ENCODE measurements at regions not wholly inside any gene's neighbourhood (a gene's known extent, or its start where the extent isn't known, plus 50 kb on each side); places are given as distances from the start of the nearest gene placed in this dataset.

DNA sequence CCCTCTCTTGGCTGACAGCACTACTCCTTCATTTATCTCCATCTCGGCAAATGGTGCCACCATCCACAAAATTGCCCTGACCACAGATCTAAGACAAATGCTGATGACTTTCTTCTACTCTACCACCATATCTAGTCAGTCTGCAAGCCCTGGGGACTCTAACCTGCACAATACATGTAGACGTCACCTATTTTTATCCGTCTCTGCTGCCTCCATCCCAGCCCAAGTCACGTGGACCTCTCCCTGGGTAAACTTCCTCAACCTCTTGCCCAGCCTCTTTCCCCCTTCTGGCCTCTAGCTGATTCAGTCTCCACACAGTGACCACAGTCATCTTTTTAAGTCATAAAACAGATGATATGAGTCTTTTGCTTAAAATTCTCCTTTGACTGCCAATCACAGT lies 1203.0 kb downstream of the AACS start:
- H3K27ac ChIP-seq = no peak overlapping the region
- H3K27me3 ChIP-seq (ENCODE audit: insufficient read depth, low read depth) = no peaks in the 10 kb centered on the region
- TF ChIP-seq, protein P1, sequence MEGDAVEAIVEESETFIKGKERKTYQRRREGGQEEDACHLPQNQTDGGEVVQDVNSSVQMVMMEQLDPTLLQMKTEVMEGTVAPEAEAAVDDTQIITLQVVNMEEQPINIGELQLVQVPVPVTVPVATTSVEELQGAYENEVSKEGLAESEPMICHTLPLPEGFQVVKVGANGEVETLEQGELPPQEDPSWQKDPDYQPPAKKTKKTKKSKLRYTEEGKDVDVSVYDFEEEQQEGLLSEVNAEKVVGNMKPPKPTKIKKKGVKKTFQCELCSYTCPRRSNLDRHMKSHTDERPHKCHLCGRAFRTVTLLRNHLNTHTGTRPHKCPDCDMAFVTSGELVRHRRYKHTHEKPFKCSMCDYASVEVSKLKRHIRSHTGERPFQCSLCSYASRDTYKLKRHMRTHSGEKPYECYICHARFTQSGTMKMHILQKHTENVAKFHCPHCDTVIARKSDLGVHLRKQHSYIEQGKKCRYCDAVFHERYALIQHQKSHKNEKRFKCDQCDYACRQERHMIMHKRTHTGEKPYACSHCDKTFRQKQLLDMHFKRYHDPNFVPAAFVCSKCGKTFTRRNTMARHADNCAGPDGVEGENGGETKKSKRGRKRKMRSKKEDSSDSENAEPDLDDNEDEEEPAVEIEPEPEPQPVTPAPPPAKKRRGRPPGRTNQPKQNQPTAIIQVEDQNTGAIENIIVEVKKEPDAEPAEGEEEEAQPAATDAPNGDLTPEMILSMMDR (conservative IDR thresholded peaks at IDR 0.05) = no peak
- no peak for TF ChIP-seq EZH2 (IDR thresholded peaks at IDR 0.05; ENCODE audit: low read depth)
- no peaks in the 10 kb centered on the region for H3F3A ChIP-seq (ENCODE audit: insufficient read depth, low read depth)
- H3K9me2 ChIP-seq (ENCODE audit: insufficient read depth) = no peaks in the 10 kb centered on the region
- H2AFZ ChIP-seq = no peak overlapping the region
- intact Hi-C loops (cut with micrococcal nuclease; ENCODE audit: unreplicated experiment) = no loop called here
- H4K20me1 ChIP-seq (ENCODE audit: insufficient read depth) = no peaks in the 10 kb centered on the region
- H3K4me1 ChIP-seq (replicated peaks; ENCODE audit: insufficient read depth) = no peaks in the 10 kb centered on the region
- no peak overlapping the region for H3K4me2 ChIP-seq
- H3K36me3 ChIP-seq (ENCODE audit: low read depth) = no peaks in the 10 kb centered on the region
- DNase-seq = no peak
- no peaks in the 10 kb centered on the region for H3K79me2 ChIP-seq (ENCODE audit: low read depth)
- POLR2A ChIA-PET (ENCODE audit: unreplicated experiment) = no interaction called here
- H3K4me3 ChIP-seq = no peak overlapping the region
- BruUV-seq (replicated peaks) = no TSS peak
- H3K9me3 ChIP-seq (ENCODE audit: insufficient read depth, low read depth) = no peaks in the 10 kb centered on the region
- CTCF ChIA-PET = no interaction called here

DNA sequence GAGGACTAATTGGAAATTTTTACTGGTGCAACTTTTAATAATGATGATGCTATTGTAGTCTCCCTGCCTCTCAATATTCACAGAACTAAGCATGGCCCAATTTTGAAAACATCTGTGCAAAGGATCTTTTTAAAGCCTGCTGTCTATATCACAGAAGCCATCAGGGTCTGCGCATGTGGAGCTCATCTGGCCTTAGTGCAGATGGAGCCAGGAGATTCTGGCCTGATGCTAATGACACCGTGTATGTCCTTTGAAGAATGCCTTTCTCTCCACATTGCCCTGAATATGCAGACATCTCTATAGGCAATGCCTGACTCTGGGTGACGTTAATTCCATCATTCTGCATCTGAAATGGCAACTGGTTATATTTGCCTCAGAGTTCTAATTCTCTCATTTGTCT lies 1205.9 kb downstream of the AACS start:
- Histone ChIP-seq H3F3A (ENCODE audit: insufficient read depth, low read depth) (no peaks in the 10 kb centered on the region), H3K79me2 (ENCODE audit: low read depth) (no peaks in the 10 kb centered on the region), H3K9me2 (ENCODE audit: insufficient read depth) (no peaks in the 10 kb centered on the region), H3K4me3 (no peak overlapping the region), H3K27ac (no peak overlapping the region), H3K36me3 (ENCODE audit: low read depth) (no peaks in the 10 kb centered on the region), H3K9me3 (ENCODE audit: insufficient read depth, low read depth) (no peaks in the 10 kb centered on the region), H4K20me1 (ENCODE audit: insufficient read depth) (no peaks in the 10 kb centered on the region), H3K27me3 (ENCODE audit: insufficient read depth, low read depth) (no peaks in the 10 kb centered on the region), H2AFZ (no peak overlapping the region), H3K4me2 (no peak overlapping the region), H3K4me1 (replicated peaks; ENCODE audit: insufficient read depth) (no peaks in the 10 kb centered on the region)
- TF ChIP-seq, protein P1 (conservative IDR thresholded peaks at IDR 0.05) = no peak
- no peak for TF ChIP-seq EZH2 (IDR thresholded peaks at IDR 0.05; ENCODE audit: low read depth)
- CTCF ChIA-PET = no interaction called here
- intact Hi-C loops (cut with micrococcal nuclease; ENCODE audit: unreplicated experiment) = no loop called here
- POLR2A ChIA-PET (ENCODE audit: unreplicated experiment) = no interaction called here
- DNase-seq = no peak
- no TSS peak for BruUV-seq (replicated peaks)

DNA sequence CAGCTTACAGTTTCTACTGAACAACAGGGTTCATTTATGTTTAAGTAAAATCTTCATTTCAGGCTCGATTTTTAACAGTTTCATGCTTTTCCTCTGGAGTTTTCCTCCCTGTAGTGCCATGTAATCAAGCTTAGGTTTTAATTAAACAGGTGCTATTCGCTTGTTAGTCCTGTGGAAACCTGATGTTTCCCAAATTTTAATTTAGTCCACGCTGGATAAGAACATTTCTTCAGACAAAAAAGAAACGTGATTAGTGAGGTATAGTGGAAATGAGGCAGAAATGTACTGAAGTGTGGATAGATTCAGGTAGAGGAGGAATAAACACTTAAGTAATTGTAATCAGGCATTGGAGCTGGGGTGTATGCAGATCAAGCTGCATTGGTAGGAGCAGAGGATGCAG lies 1217.5 kb downstream of the AACS start:
- no peak overlapping the region for H3K4me2 ChIP-seq

More for the DNA sequence above, 1217.5 kb downstream of the AACS start:
- ChIA-PET POLR2A (ENCODE audit: unreplicated experiment) (no interaction called here), CTCF (no interaction called here)
- 0 out of 2 replicates have a peak overlapping the region, but pooled peaks have one; percentile 22 for H2AFZ ChIP-seq
- H3K36me3 ChIP-seq (ENCODE audit: low read depth) = no peaks in the 10 kb centered on the region
- H3K4me1 ChIP-seq (replicated peaks; ENCODE audit: insufficient read depth) = no peaks in the 10 kb centered on the region
- no peaks in the 10 kb centered on the region for H3F3A ChIP-seq (ENCODE audit: insufficient read depth, low read depth)
- H4K20me1 ChIP-seq (ENCODE audit: insufficient read depth) = no peaks in the 10 kb centered on the region
- TF ChIP-seq EZH2 (IDR thresholded peaks at IDR 0.05; ENCODE audit: low read depth) = no peak
- TF ChIP-seq, protein P1 (conservative IDR thresholded peaks at IDR 0.05) = no peak
- intact Hi-C loops (cut with micrococcal nuclease; ENCODE audit: unreplicated experiment) = no loop called here
- no peak overlapping the region for H3K27ac ChIP-seq
- no peaks in the 10 kb centered on the region for H3K9me3 ChIP-seq (ENCODE audit: insufficient read depth, low read depth)
- no peaks in the 10 kb centered on the region for H3K79me2 ChIP-seq (ENCODE audit: low read depth)
- no peak overlapping the region for H3K4me3 ChIP-seq
- BruUV-seq (replicated peaks) = no TSS peak
- H3K9me2 ChIP-seq (ENCODE audit: insufficient read depth) = no peaks in the 10 kb centered on the region
- no peak for DNase-seq
- no peaks in the 10 kb centered on the region for H3K27me3 ChIP-seq (ENCODE audit: insufficient read depth, low read depth)
